Uterus (tissue), 3 donors: ENCODE measurements at regions not wholly inside any gene's neighbourhood (a gene's known extent, or its start where the extent isn't known, plus 50 kb on each side); places are given as distances from the start of the nearest gene placed in this dataset.

ENCODE experiments used
- DNase-seq, 2 donors: peaks; one replicate each; pipeline ENCODE4 v3.0.0-alpha.2; 2019 to 2020
- H3K27ac ChIP-seq, 2 donors: fragments of 200-600 bp; sonication (generic); 1 replicate in 1 of 2; 2 replicates in 1 of 2; pipeline ENCODE4 v1.5.1; 2016 to 2018
- H3K27me3 ChIP-seq, 2 donors: fragments of 200-600 bp; sonication (generic); one replicate each; pipeline ENCODE4 v1.5.1; 2018 to 2019; ENCODE audit warnings: control low read depth in 1 of 2
- H3K36me3 ChIP-seq, 2 donors: fragments of 200-600 bp; sonication (generic); one replicate each; pipeline ENCODE4 v1.5.1; 2019; ENCODE audit warnings: control low read depth in 1 of 2
- H3K4me1 ChIP-seq, 2 donors: fragments of 200-600 bp; sonication (generic); one replicate each; pipeline ENCODE4 v1.5.1; 2018 to 2019; ENCODE audit warnings: control low read depth in 1 of 2
- H3K4me3 ChIP-seq, 2 donors: fragments of 200-600 bp; sonication (generic); 1 replicate in 1 of 2; 2 replicates in 1 of 2; pipeline ENCODE4 v1.5.1; 2018 to 2019; ENCODE audit warnings: mild to moderate bottlenecking in 1 of 2
- H3K9me3 ChIP-seq, 2 donors: fragments of 200-600 bp; sonication (generic); one replicate each; pipeline ENCODE4 v1.5.1; 2019; ENCODE audit warnings: control low read depth in 1 of 2
- POLR2A ChIP-seq, 2 donors: fragments of 450-650 bp; IDR thresholded peaks; one replicate each; pipeline ENCODE4 v1.6.1; 2016; ENCODE audit warnings: antibody characterized with exemption in 2 of 2, mild to moderate bottlenecking in 1 of 2, moderate library complexity in 1 of 2
- intact Hi-C: fragments of 100-400 bp; cut with DNase I; formaldehyde crosslinking; loops from one replicate; pipeline ENCODE4 v1.15.1; 2023; ENCODE audit warnings: low total_unique reads
- TF ChIP-seq, protein P1 (sequence below), 4 experiments: fragments of 200-600 bp in 2 of 4; fragments of 450-650 bp in 2 of 4; sonication (generic) in 2 of 4; IDR thresholded peaks; one replicate each; pipeline ENCODE4 v1.5.1; 2016 to 2019; ENCODE audit warnings: antibody characterized with exemption in 4 of 4, mild to moderate bottlenecking in 2 of 4, moderate library complexity in 1 of 4
- donor health status: DM: yes; HTN: yes; CAD: no.

GRCh38 chr13:99113351-99113750 is 87.3 kb upstream of the UBAC2 start:
- intact Hi-C loops, result no loop called here
- H3K27me3 ChIP-seq, result no peaks in the 10 kb centered on the region
- TF ChIP-seq POLR2A (IDR thresholded peaks at IDR 0.05), result no peak
- TF ChIP-seq, protein P1, sequence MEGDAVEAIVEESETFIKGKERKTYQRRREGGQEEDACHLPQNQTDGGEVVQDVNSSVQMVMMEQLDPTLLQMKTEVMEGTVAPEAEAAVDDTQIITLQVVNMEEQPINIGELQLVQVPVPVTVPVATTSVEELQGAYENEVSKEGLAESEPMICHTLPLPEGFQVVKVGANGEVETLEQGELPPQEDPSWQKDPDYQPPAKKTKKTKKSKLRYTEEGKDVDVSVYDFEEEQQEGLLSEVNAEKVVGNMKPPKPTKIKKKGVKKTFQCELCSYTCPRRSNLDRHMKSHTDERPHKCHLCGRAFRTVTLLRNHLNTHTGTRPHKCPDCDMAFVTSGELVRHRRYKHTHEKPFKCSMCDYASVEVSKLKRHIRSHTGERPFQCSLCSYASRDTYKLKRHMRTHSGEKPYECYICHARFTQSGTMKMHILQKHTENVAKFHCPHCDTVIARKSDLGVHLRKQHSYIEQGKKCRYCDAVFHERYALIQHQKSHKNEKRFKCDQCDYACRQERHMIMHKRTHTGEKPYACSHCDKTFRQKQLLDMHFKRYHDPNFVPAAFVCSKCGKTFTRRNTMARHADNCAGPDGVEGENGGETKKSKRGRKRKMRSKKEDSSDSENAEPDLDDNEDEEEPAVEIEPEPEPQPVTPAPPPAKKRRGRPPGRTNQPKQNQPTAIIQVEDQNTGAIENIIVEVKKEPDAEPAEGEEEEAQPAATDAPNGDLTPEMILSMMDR (IDR thresholded peaks at IDR 0.05), result no peak
- DNase-seq, result no peak
- no peak overlapping the region for H3K27ac ChIP-seq
- H3K4me1 ChIP-seq, result no peaks in the 10 kb centered on the region
- no peak overlapping the region for H3K4me3 ChIP-seq
- H3K36me3 ChIP-seq, result no peaks in the 10 kb centered on the region
- H3K9me3 ChIP-seq, result no peaks in the 10 kb centered on the region

DNA sequence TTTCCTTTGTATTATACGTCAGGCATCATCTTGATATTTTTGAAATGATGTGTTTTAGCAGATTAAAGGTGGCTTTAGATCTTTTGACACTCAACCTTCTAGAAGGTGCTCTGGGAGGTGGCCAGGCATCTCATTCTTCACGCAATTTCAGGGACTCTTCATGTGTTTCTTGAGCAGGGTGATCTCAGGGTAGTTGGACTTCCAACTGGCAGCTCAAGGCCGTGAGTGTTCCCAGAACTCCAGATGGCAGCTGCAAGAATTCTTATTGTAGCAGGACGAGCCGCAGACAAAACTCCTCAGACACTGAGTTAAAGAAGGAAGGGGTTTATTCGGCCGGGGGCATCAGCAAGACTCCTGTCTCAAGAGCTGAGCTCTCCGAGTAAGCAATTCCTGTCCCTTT is 82.5 kb upstream of the UBAC2 start:
- DNase-seq, result no peak
- intact Hi-C loops, result no loop called here
- no peaks in the 10 kb centered on the region for H3K27me3 ChIP-seq

GRCh38 chr13:99119656-99120055 is 81.0 kb upstream of the UBAC2 start:
- no peaks in the 10 kb centered on the region for H3K27me3 ChIP-seq
- intact Hi-C loops, result no loop called here
- H3K36me3 ChIP-seq, result no peaks in the 10 kb centered on the region
- TF ChIP-seq, protein P1 (IDR thresholded peaks at IDR 0.05), result no peak
- TF ChIP-seq POLR2A (IDR thresholded peaks at IDR 0.05), result no peak
- DNase-seq, result no peak
- H3K4me1 ChIP-seq, result no peaks in the 10 kb centered on the region
- no peak overlapping the region for H3K27ac ChIP-seq
- no peaks in the 10 kb centered on the region for H3K9me3 ChIP-seq
- no peak overlapping the region for H3K4me3 ChIP-seq

More for the DNA sequence above, 82.5 kb upstream of the UBAC2 start:
- H3K36me3 ChIP-seq, result no peaks in the 10 kb centered on the region
- no peaks in the 10 kb centered on the region for H3K4me1 ChIP-seq
- no peak for TF ChIP-seq POLR2A (IDR thresholded peaks at IDR 0.05)
- TF ChIP-seq, protein P1 (IDR thresholded peaks at IDR 0.05), result no peak
- no peak overlapping the region for H3K4me3 ChIP-seq
- H3K27ac ChIP-seq, result no peak overlapping the region
- no peaks in the 10 kb centered on the region for H3K9me3 ChIP-seq

DNA sequence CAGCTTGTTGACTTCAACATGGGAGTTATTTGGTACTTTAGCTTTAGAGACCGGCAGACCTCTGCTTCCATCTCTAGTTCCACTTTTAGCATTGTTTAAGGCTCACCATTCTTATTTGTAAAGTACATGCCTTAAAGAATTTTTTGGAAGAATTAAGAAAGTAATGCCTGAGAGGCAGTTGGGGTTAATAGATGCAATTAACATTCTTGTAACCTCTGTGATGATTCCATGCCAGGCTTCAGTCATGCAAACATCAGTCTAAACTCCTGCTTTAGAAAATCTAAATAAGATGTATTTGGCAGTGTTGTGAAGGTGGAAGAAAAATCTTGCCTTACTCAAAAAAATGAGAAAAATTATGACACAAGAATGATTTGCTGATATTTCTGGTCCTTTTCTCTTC is 79.9 kb upstream of the UBAC2 start:
- H3K9me3 ChIP-seq, result no peaks in the 10 kb centered on the region
- intact Hi-C loops, result no loop called here
- H3K27ac ChIP-seq, result no peak overlapping the region
- no peaks in the 10 kb centered on the region for H3K4me1 ChIP-seq
- H3K36me3 ChIP-seq, result no peaks in the 10 kb centered on the region
- DNase-seq, result no peak
- TF ChIP-seq POLR2A (IDR thresholded peaks at IDR 0.05), result no peak
- TF ChIP-seq, protein P1 (IDR thresholded peaks at IDR 0.05), result no peak
- no peaks in the 10 kb centered on the region for H3K27me3 ChIP-seq
- H3K4me3 ChIP-seq, result no peak overlapping the region

DNA sequence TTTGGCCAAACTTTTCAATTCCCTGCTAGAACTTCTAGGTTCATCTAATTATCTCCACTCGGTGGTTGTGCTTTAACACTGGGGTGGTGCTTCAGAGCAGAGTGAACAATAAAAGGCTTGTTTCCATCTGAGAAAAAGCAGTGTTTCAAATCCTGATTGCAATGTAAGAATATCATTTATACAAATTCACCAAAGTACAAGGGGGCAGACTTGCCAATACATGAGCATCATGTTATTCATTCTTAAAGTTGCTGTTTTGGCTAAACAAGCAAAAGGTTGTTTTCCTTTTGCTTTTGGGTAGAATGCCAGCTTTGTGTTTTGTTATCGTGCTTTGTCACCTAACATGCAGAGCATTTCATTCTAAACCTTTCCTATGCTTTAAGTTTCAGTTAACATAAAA is 78.5 kb upstream of the UBAC2 start:
- Histone ChIP-seq H3K27me3 (no peaks in the 10 kb centered on the region), H3K4me1 (no peaks in the 10 kb centered on the region), H3K9me3 (no peaks in the 10 kb centered on the region), H3K27ac (no peak overlapping the region), H3K4me3 (no peak overlapping the region), H3K36me3 (no peaks in the 10 kb centered on the region)
- intact Hi-C loops, result no loop called here
- no peak for DNase-seq
- no peak for TF ChIP-seq POLR2A (IDR thresholded peaks at IDR 0.05)
- TF ChIP-seq, protein P1 (IDR thresholded peaks at IDR 0.05), result no peak
